Stimulated activated naive CD8-positive, alpha-beta T cell treated with anti-CD3 and anti-CD28 coated beads, Interleukin-15, Interleukin-2, amounts not matched to agents 100 ng/mL and 50 ng/mL, for 24 hours (primary cell): ENCODE measurements at regions not wholly inside any gene's neighbourhood (a gene's known extent, or its start where the extent isn't known, plus 50 kb on each side); places are given as distances from the start of the nearest gene placed in this dataset.
"Not testable (repeated sequence)": the region's sequence is repeated elsewhere in the genome, so short reads cannot be mapped to it uniquely, and the experiment has no call there.

Experiments
- H3K27ac Mint-ChIP-seq: one replicate; pipeline ENCODE4 v1.8.0; 2021; ENCODE audit warnings: mild to moderate bottlenecking, mixed read lengths
- H3K27me3 Mint-ChIP-seq: one replicate; pipeline ENCODE4 v1.8.0; 2021; ENCODE audit warnings: mixed read lengths
- H3K36me3 Mint-ChIP-seq: one replicate; pipeline ENCODE4 v1.8.0; 2021; ENCODE audit warnings: low read depth, mixed read lengths
- H3K4me1 Mint-ChIP-seq: one replicate; pipeline ENCODE4 v1.8.0; 2021; ENCODE audit warnings: low read depth, mixed read lengths
- H3K4me3 Mint-ChIP-seq: one replicate; pipeline ENCODE4 v1.8.0; 2021; ENCODE audit warnings: mild to moderate bottlenecking, mixed read lengths
- H3K9me3 Mint-ChIP-seq: one replicate; pipeline ENCODE4 v1.8.0; 2021; ENCODE audit warnings: mixed read lengths

- Mint-ChIP-seq H3K36me3 (no peaks in the 10 kb centered on the region), H3K4me3 (no peak overlapping the region)
These were observed 887.4 kb upstream of the B3GALT2 start for GRCh38 chr1:194073833-194074232.

GRCh38 chr1:194071205-194071604 lies 884.8 kb upstream of the B3GALT2 start:
- no peak overlapping the region for H3K4me3 Mint-ChIP-seq
- peaks cover 4% of the 10 kb centered on the region for H3K9me3 Mint-ChIP-seq
- H3K27me3 Mint-ChIP-seq = no peaks in the 10 kb centered on the region
- no peak overlapping the region for H3K27ac Mint-ChIP-seq
- no peaks in the 10 kb centered on the region for H3K4me1 Mint-ChIP-seq
- H3K36me3 Mint-ChIP-seq = no peaks in the 10 kb centered on the region

More at GRCh38 chr1:194073833-194074232, 887.4 kb upstream of the B3GALT2 start:
- no peaks in the 10 kb centered on the region for H3K4me1 Mint-ChIP-seq
- H3K27me3 Mint-ChIP-seq = no peaks in the 10 kb centered on the region
- no peak overlapping the region for H3K27ac Mint-ChIP-seq
- H3K9me3 Mint-ChIP-seq = peaks cover 2% of the 10 kb centered on the region

- no peaks in the 10 kb centered on the region for H3K27me3 Mint-ChIP-seq
- no peak overlapping the region for H3K4me3 Mint-ChIP-seq
- no peak overlapping the region for H3K27ac Mint-ChIP-seq
- peaks cover 4% of the 10 kb centered on the region for H3K9me3 Mint-ChIP-seq
- H3K4me1 Mint-ChIP-seq = no peaks in the 10 kb centered on the region
- no peaks in the 10 kb centered on the region for H3K36me3 Mint-ChIP-seq
These were observed 883.4 kb upstream of the B3GALT2 start for GRCh38 chr1:194069831-194070218.

- Mint-ChIP-seq H3K27me3 (no peaks in the 10 kb centered on the region), H3K27ac (no peak overlapping the region), H3K4me3 (no peak overlapping the region), H3K9me3 (peaks cover 4% of the 10 kb centered on the region), H3K4me1 (no peaks in the 10 kb centered on the region), H3K36me3 (no peaks in the 10 kb centered on the region)
These were observed 882.9 kb upstream of the B3GALT2 start for GRCh38 chr1:194069168-194069830.

GRCh38 chr1:194068446-194069167 lies 882.2 kb upstream of the B3GALT2 start:
- Mint-ChIP-seq H3K36me3 (no peaks in the 10 kb centered on the region), H3K9me3 (peaks cover 10% of the 10 kb centered on the region), H3K4me3 (no peak overlapping the region), H3K4me1 (no peaks in the 10 kb centered on the region), H3K27me3 (no peaks in the 10 kb centered on the region), H3K27ac (no peak overlapping the region)

GRCh38 chr1:194067772-194068171 lies 881.4 kb upstream of the B3GALT2 start:
- no peak overlapping the region for H3K27ac Mint-ChIP-seq
- no peak overlapping the region for H3K4me3 Mint-ChIP-seq
- no peaks in the 10 kb centered on the region for H3K27me3 Mint-ChIP-seq
- H3K9me3 Mint-ChIP-seq = peaks cover 11% of the 10 kb centered on the region
- H3K36me3 Mint-ChIP-seq = no peaks in the 10 kb centered on the region
- H3K4me1 Mint-ChIP-seq = no peaks in the 10 kb centered on the region

- H3K27ac Mint-ChIP-seq = no peak overlapping the region
These were observed 876.5 kb upstream of the B3GALT2 start for GRCh38 chr1:194062962-194063361.

GRCh38 chr1:194062526-194062925 lies 876.1 kb upstream of the B3GALT2 start:
- no peak overlapping the region for H3K4me3 Mint-ChIP-seq
- no peaks in the 10 kb centered on the region for H3K27me3 Mint-ChIP-seq
- H3K9me3 Mint-ChIP-seq = peaks cover 20% of the 10 kb centered on the region
- H3K27ac Mint-ChIP-seq = no peak overlapping the region
- H3K4me1 Mint-ChIP-seq = peaks cover 31% of the 10 kb centered on the region
- peaks cover 8% of the 10 kb centered on the region for H3K36me3 Mint-ChIP-seq

More at GRCh38 chr1:194062962-194063361, 876.5 kb upstream of the B3GALT2 start:
- H3K4me1 Mint-ChIP-seq = peaks cover 29% of the 10 kb centered on the region
- H3K4me3 Mint-ChIP-seq = no peak overlapping the region
- no peaks in the 10 kb centered on the region for H3K27me3 Mint-ChIP-seq
- H3K9me3 Mint-ChIP-seq = peaks cover 19% of the 10 kb centered on the region
- H3K36me3 Mint-ChIP-seq = peaks cover 8% of the 10 kb centered on the region

- Mint-ChIP-seq H3K27ac (peak overlapping the region; percentile 82), H3K4me1 (peaks cover 51% of the 10 kb centered on the region)
These were observed 874.1 kb upstream of the B3GALT2 start for GRCh38 chr1:194060481-194060880.

GRCh38 chr1:194058268-194058667 lies 871.9 kb upstream of the B3GALT2 start:
- Mint-ChIP-seq H3K9me3 (peaks cover 17% of the 10 kb centered on the region), H3K4me1 (peaks cover 67% of the 10 kb centered on the region)
- not testable (repeated sequence) for H3K36me3 Mint-ChIP-seq, H3K4me3 Mint-ChIP-seq, H3K27me3 Mint-ChIP-seq, H3K27ac Mint-ChIP-seq

More at GRCh38 chr1:194060481-194060880, 874.1 kb upstream of the B3GALT2 start:
- no peaks in the 10 kb centered on the region for H3K27me3 Mint-ChIP-seq
- H3K36me3 Mint-ChIP-seq = peaks cover 8% of the 10 kb centered on the region
- H3K9me3 Mint-ChIP-seq = peaks cover 20% of the 10 kb centered on the region
- H3K4me3 Mint-ChIP-seq = peak overlapping the region; percentile 44

- Mint-ChIP-seq H3K36me3 (peaks cover 8% of the 10 kb centered on the region), H3K27me3 (no peaks in the 10 kb centered on the region), H3K9me3 (peaks cover 17% of the 10 kb centered on the region), H3K27ac (peak overlapping the region; percentile 55), H3K4me3 (no peak overlapping the region), H3K4me1 (peaks cover 80% of the 10 kb centered on the region)
These were observed 869.8 kb upstream of the B3GALT2 start for GRCh38 chr1:194056169-194056568.

- Mint-ChIP-seq H3K4me3 (no peak overlapping the region), H3K27me3 (no peaks in the 10 kb centered on the region), H3K4me1 (peaks cover 74% of the 10 kb centered on the region), H3K9me3 (peaks cover 16% of the 10 kb centered on the region), H3K36me3 (peaks cover 8% of the 10 kb centered on the region), H3K27ac (peak overlapping the region; percentile 36)
These were observed 869.1 kb upstream of the B3GALT2 start for GRCh38 chr1:194055536-194055935.

- Mint-ChIP-seq H3K27me3 (no peaks in the 10 kb centered on the region), H3K4me3 (peak overlapping the region; percentile 26), H3K27ac (peak overlapping the region; percentile 19), H3K4me1 (peaks cover 52% of the 10 kb centered on the region), H3K9me3 (peaks cover 3% of the 10 kb centered on the region), H3K36me3 (no peaks in the 10 kb centered on the region)
These were observed 866.3 kb upstream of the B3GALT2 start for GRCh38 chr1:194052514-194053338.

GRCh38 chr1:194047921-194048320 lies 861.5 kb upstream of the B3GALT2 start:
- no peaks in the 10 kb centered on the region for H3K36me3 Mint-ChIP-seq
- no peaks in the 10 kb centered on the region for H3K27me3 Mint-ChIP-seq
- H3K27ac Mint-ChIP-seq = peak overlapping the region; percentile 3
- peaks cover 24% of the 10 kb centered on the region for H3K4me1 Mint-ChIP-seq
- H3K9me3 Mint-ChIP-seq = no peaks in the 10 kb centered on the region
- no peak overlapping the region for H3K4me3 Mint-ChIP-seq

GRCh38 chr1:194047206-194047605 lies 860.8 kb upstream of the B3GALT2 start:
- no peak overlapping the region for H3K27ac Mint-ChIP-seq
- H3K27me3 Mint-ChIP-seq = no peaks in the 10 kb centered on the region
- no peaks in the 10 kb centered on the region for H3K36me3 Mint-ChIP-seq
- H3K4me3 Mint-ChIP-seq = no peak overlapping the region
- H3K4me1 Mint-ChIP-seq = peaks cover 17% of the 10 kb centered on the region
- H3K9me3 Mint-ChIP-seq = no peaks in the 10 kb centered on the region
